BE2C (cell line): ENCODE measurements at regions not wholly inside any gene's neighbourhood (a gene's known extent, or its start where the extent isn't known, plus 50 kb on each side); places are given as distances from the start of the nearest gene placed in this dataset.
"Not testable (repeated sequence)": the region's sequence is repeated elsewhere in the genome, so short reads cannot be mapped to it uniquely, and the experiment has no call there.

Experiments
- DNase-seq: peaks from one replicate; pipeline ENCODE4 v3.0.0-alpha.2; 2020
- H3K27me3 ChIP-seq: fragments of 250-450 bp; sonication (Bioruptor Pico); 2 replicates; pipeline ENCODE4 v1.5.1; 2020; ENCODE audit warnings: mild to moderate bottlenecking
- H3K36me3 ChIP-seq: fragments of 250-450 bp; sonication (Bioruptor Pico); 2 replicates; pipeline ENCODE4 v1.5.1; 2020; ENCODE audit warnings: mild to moderate bottlenecking
- H3K4me1 ChIP-seq: fragments of 250-450 bp; sonication (Bioruptor Pico); 2 replicates; pipeline ENCODE4 v1.5.1; 2020
- H3K4me3 ChIP-seq: 2 replicates; pipeline ENCODE4 v1.5.1; 2011; ENCODE audit warnings: low read depth, low read length
- H3K9me3 ChIP-seq: fragments of 250-450 bp; sonication (Bioruptor Pico); 2 replicates; pipeline ENCODE4 v1.5.1; 2020
- CTCF ChIP-seq: IDR thresholded peaks from 2 replicates; pipeline ENCODE4 v1.5.1; 2012; ENCODE audit warnings: mild to moderate bottlenecking, low read depth, low read length

GRCh38 chr7:84921154-84921553 is 265.7 kb downstream of the SEMA3D start:
- Histone ChIP-seq H3K4me3 (no peak overlapping the region), H3K36me3 (no peaks in the 10 kb centered on the region), H3K27me3 (no peaks in the 10 kb centered on the region), H3K9me3 (no peaks in the 10 kb centered on the region), H3K4me1 (no peaks in the 10 kb centered on the region)
- no peak for TF ChIP-seq CTCF
- no peak for DNase-seq

GRCh38 chr7:84916973-84917372 is 269.9 kb downstream of the SEMA3D start:
- DNase-seq, H3K9me3 ChIP-seq, H3K4me1 ChIP-seq, H3K4me3 ChIP-seq, H3K27me3 ChIP-seq, H3K36me3 ChIP-seq: not testable (repeated sequence)

GRCh38 chr7:84916161-84916560 is 270.7 kb downstream of the SEMA3D start:
- Histone ChIP-seq H3K4me3 (no peak overlapping the region), H3K27me3 (no peaks in the 10 kb centered on the region), H3K9me3 (no peaks in the 10 kb centered on the region), H3K36me3 (no peaks in the 10 kb centered on the region), H3K4me1 (no peaks in the 10 kb centered on the region)
- no peak for DNase-seq
- TF ChIP-seq CTCF = no peak

GRCh38 chr7:84914598-84914997 is 272.3 kb downstream of the SEMA3D start:
- H3K9me3 ChIP-seq = no peaks in the 10 kb centered on the region
- H3K36me3 ChIP-seq = no peaks in the 10 kb centered on the region
- H3K4me1 ChIP-seq = no peaks in the 10 kb centered on the region
- no peaks in the 10 kb centered on the region for H3K27me3 ChIP-seq
- H3K4me3 ChIP-seq = no peak overlapping the region
- peak; percentile 14 for DNase-seq
- peak; percentile 59 for TF ChIP-seq CTCF

GRCh38 chr7:84913731-84914130 is 273.1 kb downstream of the SEMA3D start:
- DNase-seq = no peak
- H3K27me3 ChIP-seq = no peaks in the 10 kb centered on the region
- no peaks in the 10 kb centered on the region for H3K36me3 ChIP-seq
- H3K4me3 ChIP-seq = no peak overlapping the region
- no peaks in the 10 kb centered on the region for H3K9me3 ChIP-seq
- no peaks in the 10 kb centered on the region for H3K4me1 ChIP-seq
- TF ChIP-seq CTCF = no peak

GRCh38 chr7:84912993-84913635 is 273.7 kb downstream of the SEMA3D start:
- no peaks in the 10 kb centered on the region for H3K36me3 ChIP-seq
- DNase-seq = no peak
- H3K27me3 ChIP-seq = no peaks in the 10 kb centered on the region
- TF ChIP-seq CTCF = no peak
- no peak overlapping the region for H3K4me3 ChIP-seq
- no peaks in the 10 kb centered on the region for H3K9me3 ChIP-seq
- no peaks in the 10 kb centered on the region for H3K4me1 ChIP-seq

GRCh38 chr7:84912537-84912936 is 274.3 kb downstream of the SEMA3D start:
- no peak for TF ChIP-seq CTCF
- DNase-seq = no peak
- Histone ChIP-seq H3K4me3 (no peak overlapping the region), H3K27me3 (no peaks in the 10 kb centered on the region), H3K4me1 (no peaks in the 10 kb centered on the region), H3K36me3 (no peaks in the 10 kb centered on the region), H3K9me3 (no peaks in the 10 kb centered on the region)
